ENCODE measurements at regions not wholly inside any gene's neighbourhood (a gene's known extent, or its start where the extent isn't known, plus 50 kb on each side); places are given as distances from the start of the nearest gene placed in this dataset.
"Not testable (repeated sequence)": the region's sequence is repeated elsewhere in the genome, so short reads cannot be mapped to it uniquely, and the experiment has no call there.

- Mint-ChIP-seq H3K36me3 (no peaks in the 10 kb centered on the region), H3K27ac (peak overlapping the region in 1 of 7 donors; percentile 11), H3K4me3 (no peak overlapping the region), H3K27me3 (ENCODE audit: low read depth in 3 of 3) (peaks cover 0 to 1% (median 0%) of the 10 kb centered on the region in 3 donors), H3K9me3 (peaks cover 0 to 12% (median 5%) of the 10 kb centered on the region in 7 donors), H3K4me1 (peaks cover 3% of the 10 kb centered on the region)
- Histone ChIP-seq H3K79me2 (ENCODE audit: insufficient read depth, low read length) (no peaks in the 10 kb centered on the region), H3K27me3 (ENCODE audit: control insufficient read depth in 2 of 2, insufficient read depth in 2 of 2, low read length in 2 of 2) (no peaks in the 10 kb centered on the region), H3K4me3 (replicated peaks in 1 of 3; ENCODE audit: low read depth in 2 of 3, low read length in 3 of 3) (no peak overlapping the region), H3K4me2 (replicated peaks; ENCODE audit: extremely low read depth, low read length, poor library complexity, severe bottlenecking) (no peak overlapping the region), H2AFZ (ENCODE audit: insufficient read depth, low read depth, low read length, poor library complexity, severe bottlenecking) (no peak overlapping the region), H3K36me3 (replicated peaks in 1 of 2; ENCODE audit: control insufficient read depth in 1 of 2, insufficient read depth in 2 of 2, low read length in 2 of 2) (no peaks in the 10 kb centered on the region), H3K9me3 (replicated peaks in 1 of 2; ENCODE audit: control insufficient read depth in 1 of 2, insufficient read depth in 1 of 2, low read length in 2 of 2) (peaks cover 0 to 5% of the 10 kb centered on the region in 2 donors), H4K20me1 (ENCODE audit: insufficient read depth, low read length) (no peaks in the 10 kb centered on the region), H3K4me1 (ENCODE audit: control insufficient read depth in 1 of 2, insufficient read depth in 2 of 2, low read length in 2 of 2) (no peaks in the 10 kb centered on the region), H3K9ac (ENCODE audit: insufficient read depth, low read length, poor library complexity, severe bottlenecking) (no peak overlapping the region), H3K27ac (ENCODE audit: low read depth in 1 of 2, low read length in 2 of 2) (no peak overlapping the region)
- TF ChIP-seq, protein P1, sequence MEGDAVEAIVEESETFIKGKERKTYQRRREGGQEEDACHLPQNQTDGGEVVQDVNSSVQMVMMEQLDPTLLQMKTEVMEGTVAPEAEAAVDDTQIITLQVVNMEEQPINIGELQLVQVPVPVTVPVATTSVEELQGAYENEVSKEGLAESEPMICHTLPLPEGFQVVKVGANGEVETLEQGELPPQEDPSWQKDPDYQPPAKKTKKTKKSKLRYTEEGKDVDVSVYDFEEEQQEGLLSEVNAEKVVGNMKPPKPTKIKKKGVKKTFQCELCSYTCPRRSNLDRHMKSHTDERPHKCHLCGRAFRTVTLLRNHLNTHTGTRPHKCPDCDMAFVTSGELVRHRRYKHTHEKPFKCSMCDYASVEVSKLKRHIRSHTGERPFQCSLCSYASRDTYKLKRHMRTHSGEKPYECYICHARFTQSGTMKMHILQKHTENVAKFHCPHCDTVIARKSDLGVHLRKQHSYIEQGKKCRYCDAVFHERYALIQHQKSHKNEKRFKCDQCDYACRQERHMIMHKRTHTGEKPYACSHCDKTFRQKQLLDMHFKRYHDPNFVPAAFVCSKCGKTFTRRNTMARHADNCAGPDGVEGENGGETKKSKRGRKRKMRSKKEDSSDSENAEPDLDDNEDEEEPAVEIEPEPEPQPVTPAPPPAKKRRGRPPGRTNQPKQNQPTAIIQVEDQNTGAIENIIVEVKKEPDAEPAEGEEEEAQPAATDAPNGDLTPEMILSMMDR (IDR thresholded peaks at IDR 0.05) = no peak
- 100% methylated on average over 2 of the region's 5 CpGs for WGBS (ENCODE audit: insufficient coverage)
- intact Hi-C loops (cut with micrococcal nuclease) = no loop called here
- no peak for DNase-seq
Observed at GRCh38 chr2:142813830-142814829, 63.3 kb upstream of the KYNU start.

GRCh38 chr2:142811644-142812043, 65.8 kb upstream of the KYNU start:
- H3K4me3 ChIP-seq (replicated peaks in 1 of 3; ENCODE audit: low read depth in 2 of 3, low read length in 3 of 3) = not testable (repeated sequence)

More at GRCh38 chr2:142811644-142812043, 65.8 kb upstream of the KYNU start:
- H3K27ac Mint-ChIP-seq; H3K79me2 ChIP-seq (ENCODE audit: insufficient read depth, low read length); H3K4me1 Mint-ChIP-seq; H3K4me3 Mint-ChIP-seq; H3K4me2 ChIP-seq (replicated peaks; ENCODE audit: extremely low read depth, low read length, poor library complexity, severe bottlenecking); H3K9ac ChIP-seq (ENCODE audit: insufficient read depth, low read length, poor library complexity, severe bottlenecking); H3K36me3 ChIP-seq (replicated peaks in 1 of 2; ENCODE audit: control insufficient read depth in 1 of 2, insufficient read depth in 2 of 2, low read length in 2 of 2); H3K36me3 Mint-ChIP-seq; H2AFZ ChIP-seq (ENCODE audit: insufficient read depth, low read depth, low read length, poor library complexity, severe bottlenecking); H4K20me1 ChIP-seq (ENCODE audit: insufficient read depth, low read length); H3K9me3 ChIP-seq (replicated peaks in 1 of 2; ENCODE audit: control insufficient read depth in 1 of 2, insufficient read depth in 1 of 2, low read length in 2 of 2); H3K27me3 Mint-ChIP-seq (ENCODE audit: low read depth in 3 of 3); H3K4me1 ChIP-seq (ENCODE audit: control insufficient read depth in 1 of 2, insufficient read depth in 2 of 2, low read length in 2 of 2); H3K27me3 ChIP-seq (ENCODE audit: control insufficient read depth in 2 of 2, insufficient read depth in 2 of 2, low read length in 2 of 2); H3K27ac ChIP-seq (ENCODE audit: low read depth in 1 of 2, low read length in 2 of 2); DNase-seq; intact Hi-C loops (cut with micrococcal nuclease): not testable (repeated sequence)
- WGBS (ENCODE audit: insufficient coverage) = 93% methylated on average over 9 of the region's 13 CpGs
- peaks cover 0 to 14% (median 5%) of the 10 kb centered on the region in 7 donors for H3K9me3 Mint-ChIP-seq
